Omental fat pad (tissue), 3 donors: ENCODE measurements at regions not wholly inside any gene's neighbourhood (a gene's known extent, or its start where the extent isn't known, plus 50 kb on each side); places are given as distances from the start of the nearest gene placed in this dataset.
"Not testable (repeated sequence)": the region's sequence is repeated elsewhere in the genome, so short reads cannot be mapped to it uniquely, and the experiment has no call there.

ENCODE experiments used
- ATAC-seq: fragments of 150-250 bp; one replicate; pipeline ENCODE4 v1.9.1; 2016; ENCODE audit warnings: mild to moderate bottlenecking, moderate library complexity; ENCODE audit not compliant: low FRiP score
- DNase-seq: peaks from one replicate; pipeline ENCODE4 v3.0.0-alpha.2; 2019; ENCODE audit warnings: low spot score
- CTCF ChIP-seq, 3 donors: fragments of 450-650 bp; IDR thresholded peaks; one replicate each; pipeline ENCODE4 v1.5.1; 2016 to 2017; ENCODE audit warnings: antibody characterized with exemption in 3 of 3, mild to moderate bottlenecking in 3 of 3, moderate library complexity in 2 of 3

- no peak for ATAC-seq
- DNase-seq = no peak
- TF ChIP-seq CTCF (IDR thresholded peaks at IDR 0.05) = no peak
These were observed 85.1 kb upstream of the FAT4 start for GRCh38 chr4:125229596-125230058.

- no peak for TF ChIP-seq CTCF (IDR thresholded peaks at IDR 0.05)
- DNase-seq = no peak
- no peak for ATAC-seq
These were observed 88.9 kb upstream of the FAT4 start for GRCh38 chr4:125225806-125226205.

GRCh38 chr4:125200556-125200955 lies 114.2 kb upstream of the FAT4 start:
- DNase-seq (no peak), ATAC-seq (no peak)
- no peak for TF ChIP-seq CTCF (IDR thresholded peaks at IDR 0.05)

GRCh38 chr4:125198916-125199315 lies 115.8 kb upstream of the FAT4 start:
- no peak for TF ChIP-seq CTCF (IDR thresholded peaks at IDR 0.05)

GRCh38 chr4:125191874-125192459 lies 122.8 kb upstream of the FAT4 start:
- DNase-seq, ATAC-seq: not testable (repeated sequence)

More at GRCh38 chr4:125198916-125199315, 115.8 kb upstream of the FAT4 start:
- no peak for ATAC-seq
- no peak for DNase-seq

GRCh38 chr4:125191232-125191631 lies 123.5 kb upstream of the FAT4 start:
- TF ChIP-seq CTCF (IDR thresholded peaks at IDR 0.05) = no peak
- DNase-seq (no peak), ATAC-seq (no peak)

- DNase-seq (no peak), ATAC-seq (no peak)
- TF ChIP-seq CTCF (IDR thresholded peaks at IDR 0.05) = no peak
These were observed 127.3 kb upstream of the FAT4 start for GRCh38 chr4:125187226-125188176.
